HEK293 (cell line): ENCODE measurements at regions not wholly inside any gene's neighbourhood (a gene's known extent, or its start where the extent isn't known, plus 50 kb on each side); places are given as distances from the start of the nearest gene placed in this dataset.

Experiments used
- BCL11A ChIP-seq: fragments of 450-650 bp; formaldehyde crosslinking; IDR thresholded peaks from 2 replicates; pipeline ENCODE4 v1.5.1; 2016; ENCODE audit warnings: low read depth, missing biosample characterization, missing genetic modification characterization
- CTCF ChIP-seq: fragments of 450-650 bp; formaldehyde crosslinking; IDR thresholded peaks from 2 replicates; pipeline ENCODE4 v1.5.1; 2016; ENCODE audit warnings: missing biosample characterization, missing genetic modification characterization
- PRDM10 ChIP-seq: fragments of 450-650 bp; formaldehyde crosslinking; IDR thresholded peaks from 2 replicates; pipeline ENCODE4 v1.5.1; 2016; ENCODE audit warnings: missing biosample characterization, missing genetic modification characterization
- YY2 ChIP-seq: fragments of 450-650 bp; formaldehyde crosslinking; IDR thresholded peaks from 2 replicates; pipeline ENCODE4 v1.5.1; 2016; ENCODE audit warnings: missing biosample characterization, missing genetic modification characterization
- ZNF18 ChIP-seq: fragments of 450-650 bp; formaldehyde crosslinking; IDR thresholded peaks from 2 replicates; pipeline ENCODE4 v1.5.1; 2016; ENCODE audit warnings: missing biosample characterization, missing genetic modification characterization
- ZNF513 ChIP-seq: fragments of 450-650 bp; IDR thresholded peaks from 2 replicates; pipeline ENCODE4 v1.5.1; 2018; ENCODE audit warnings: missing biosample characterization, missing genetic modification characterization

GRCh38 chr12:129966146-129966995 is 62.5 kb upstream of the TMEM132D start:
- TF ChIP-seq ZNF513 (tag by site-specific recombination) (no peak), ZNF18 (no peak), CTCF (no peak), BCL11A (tag by site-specific recombination) (no peak), YY2 (tag by site-specific recombination) (no peak), PRDM10 (no peak)
